ENCODE measurements at regions not wholly inside any gene's neighbourhood (a gene's known extent, or its start where the extent isn't known, plus 50 kb on each side); places are given as distances from the start of the nearest gene placed in this dataset.
A peak's percentile ranks its signal among the peaks of the same experiment; 100 is the strongest.

- Histone ChIP-seq H3K9me3 (no peaks in the 10 kb centered on the region), H3K36me3 (no peaks in the 10 kb centered on the region), H3K4me3 (no peak overlapping the region), H3K27me3 (no peaks in the 10 kb centered on the region)
- no peak for DNase-seq
These were observed 86.3 kb downstream of the HS3ST1 start for GRCh38 chr4:11342401-11342800.

- no peak for DNase-seq
- H3K27me3 ChIP-seq: no peaks in the 10 kb centered on the region
- H3K36me3 ChIP-seq: no peaks in the 10 kb centered on the region
- no peak overlapping the region for H3K4me3 ChIP-seq
- H3K9me3 ChIP-seq: no peaks in the 10 kb centered on the region
These were observed 87.2 kb downstream of the HS3ST1 start for GRCh38 chr4:11341337-11342043.

GRCh38 chr4:11338956-11339782, 89.5 kb downstream of the HS3ST1 start:
- no peak for DNase-seq
- Histone ChIP-seq H3K9me3 (no peaks in the 10 kb centered on the region), H3K27me3 (no peaks in the 10 kb centered on the region)

GRCh38 chr4:11337287-11337686, 91.4 kb downstream of the HS3ST1 start:
- Histone ChIP-seq H3K4me3 (no peak overlapping the region), H3K27me3 (no peaks in the 10 kb centered on the region), H3K36me3 (no peaks in the 10 kb centered on the region), H3K9me3 (no peaks in the 10 kb centered on the region)
- no peak for DNase-seq

More at GRCh38 chr4:11338956-11339782, 89.5 kb downstream of the HS3ST1 start:
- Histone ChIP-seq H3K4me3 (no peak overlapping the region), H3K36me3 (no peaks in the 10 kb centered on the region)

- H3K36me3 ChIP-seq: no peaks in the 10 kb centered on the region
- H3K27me3 ChIP-seq: no peaks in the 10 kb centered on the region
- DNase-seq: no peak
- H3K9me3 ChIP-seq: no peaks in the 10 kb centered on the region
- no peak overlapping the region for H3K4me3 ChIP-seq
These were observed 92.3 kb downstream of the HS3ST1 start for GRCh38 chr4:11336435-11336834.

GRCh38 chr4:11334887-11335286, 93.8 kb downstream of the HS3ST1 start:
- DNase-seq: no peak
- H3K27me3 ChIP-seq: no peaks in the 10 kb centered on the region
- no peak overlapping the region for H3K4me3 ChIP-seq
- H3K36me3 ChIP-seq: no peaks in the 10 kb centered on the region
- no peaks in the 10 kb centered on the region for H3K9me3 ChIP-seq

- Histone ChIP-seq H3K4me3 (no peak overlapping the region), H3K9me3 (no peaks in the 10 kb centered on the region), H3K27me3 (no peaks in the 10 kb centered on the region), H3K36me3 (no peaks in the 10 kb centered on the region)
- DNase-seq: no peak
These were observed 100.3 kb downstream of the HS3ST1 start for GRCh38 chr4:11328401-11328800.

- no peak for DNase-seq
- Histone ChIP-seq H3K9me3 (no peaks in the 10 kb centered on the region), H3K36me3 (no peaks in the 10 kb centered on the region), H3K4me3 (no peak overlapping the region), H3K27me3 (no peaks in the 10 kb centered on the region)
These were observed 102.7 kb downstream of the HS3ST1 start for GRCh38 chr4:11326021-11326420.

GRCh38 chr4:11323771-11324170, 104.9 kb downstream of the HS3ST1 start:
- no peaks in the 10 kb centered on the region for H3K27me3 ChIP-seq
- DNase-seq: no peak
- no peaks in the 10 kb centered on the region for H3K36me3 ChIP-seq
- no peaks in the 10 kb centered on the region for H3K9me3 ChIP-seq
- H3K4me3 ChIP-seq: no peak overlapping the region

- DNase-seq: no peak
- no peaks in the 10 kb centered on the region; the same call in 1 of the 2 replicates for H3K9me3 ChIP-seq
- H3K4me3 ChIP-seq: no peak overlapping the region
- no peaks in the 10 kb centered on the region for H3K27me3 ChIP-seq
- no peaks in the 10 kb centered on the region for H3K36me3 ChIP-seq
These were observed 115.3 kb downstream of the HS3ST1 start for GRCh38 chr4:11313157-11313943.

- peak; percentile 80 for DNase-seq
- no peaks in the 10 kb centered on the region for H3K36me3 ChIP-seq
- H3K4me3 ChIP-seq: no peak overlapping the region
- H3K27me3 ChIP-seq: no peaks in the 10 kb centered on the region
- H3K9me3 ChIP-seq: no peaks in the 10 kb centered on the region; the same call in 1 of the 2 replicates
These were observed 116.3 kb downstream of the HS3ST1 start for GRCh38 chr4:11312389-11312788.

- DNase-seq: no peak
- H3K9me3 ChIP-seq: no peaks in the 10 kb centered on the region
These were observed 127.5 kb downstream of the HS3ST1 start for GRCh38 chr4:11301075-11301660.

GRCh38 chr4:11299836-11300235, 128.9 kb downstream of the HS3ST1 start:
- no peaks in the 10 kb centered on the region for H3K9me3 ChIP-seq
- H3K36me3 ChIP-seq: no peaks in the 10 kb centered on the region
- no peak for DNase-seq

More at GRCh38 chr4:11301075-11301660, 127.5 kb downstream of the HS3ST1 start:
- Histone ChIP-seq H3K36me3 (no peaks in the 10 kb centered on the region), H3K4me3 (no peak overlapping the region), H3K27me3 (no peaks in the 10 kb centered on the region)

GRCh38 chr4:11299016-11299415, 129.7 kb downstream of the HS3ST1 start:
- no peak for DNase-seq
- Histone ChIP-seq H3K27me3 (no peaks in the 10 kb centered on the region), H3K9me3 (no peaks in the 10 kb centered on the region), H3K36me3 (no peaks in the 10 kb centered on the region), H3K4me3 (no peak overlapping the region)

More at GRCh38 chr4:11299836-11300235, 128.9 kb downstream of the HS3ST1 start:
- no peaks in the 10 kb centered on the region for H3K27me3 ChIP-seq
- no peak overlapping the region for H3K4me3 ChIP-seq

GRCh38 chr4:11298451-11298850, 130.2 kb downstream of the HS3ST1 start:
- DNase-seq: no peak
- no peak overlapping the region for H3K4me3 ChIP-seq
- H3K27me3 ChIP-seq: no peaks in the 10 kb centered on the region
- H3K36me3 ChIP-seq: no peaks in the 10 kb centered on the region
- H3K9me3 ChIP-seq: no peaks in the 10 kb centered on the region

- DNase-seq: no peak
- no peak overlapping the region for H3K4me3 ChIP-seq
- H3K9me3 ChIP-seq: no peaks in the 10 kb centered on the region
- no peaks in the 10 kb centered on the region for H3K27me3 ChIP-seq
- H3K36me3 ChIP-seq: no peaks in the 10 kb centered on the region
These were observed 131.1 kb downstream of the HS3ST1 start for GRCh38 chr4:11297627-11298026.

GRCh38 chr4:11297201-11297600, 131.5 kb downstream of the HS3ST1 start:
- Histone ChIP-seq H3K9me3 (no peaks in the 10 kb centered on the region), H3K4me3 (no peak overlapping the region), H3K36me3 (no peaks in the 10 kb centered on the region), H3K27me3 (no peaks in the 10 kb centered on the region)
- peak; percentile 43 for DNase-seq
